Smooth muscle cell (in vitro differentiated cells): ENCODE measurements at regions not wholly inside any gene's neighbourhood (a gene's known extent, or its start where the extent isn't known, plus 50 kb on each side); places are given as distances from the start of the nearest gene placed in this dataset.

Experiments used
- DNase-seq: peaks from one replicate; lab custom pipeline; 2025; ENCODE audit not compliant: unreplicated experiment; lab: John Stamatoyannopoulos, UW
- H2AFZ ChIP-seq: fragments of 200-600 bp; sonication (generic); 2 replicates; pipeline ENCODE4 v1.6.0; 2016; ENCODE audit warnings: antibody characterized with exemption, low read depth, mild to moderate bottlenecking
- H3F3A ChIP-seq: fragments of 200-600 bp; sonication (generic); 2 replicates; pipeline ENCODE4 v1.6.0; 2017; ENCODE audit warnings: antibody characterized with exemption, low read depth
- H3K27ac ChIP-seq: fragments of 200-600 bp; sonication (generic); 2 replicates; pipeline ENCODE4 v1.5.1; 2016; ENCODE audit warnings: low read depth, mild to moderate bottlenecking
- H3K27me3 ChIP-seq: fragments of 200-600 bp; sonication (generic); 2 replicates; pipeline ENCODE4 v1.6.1; 2016; ENCODE audit warnings: low read depth, mild to moderate bottlenecking
- H3K36me3 ChIP-seq: fragments of 200-600 bp; sonication (generic); 2 replicates; pipeline ENCODE4 v1.5.1; 2016; ENCODE audit warnings: low read depth
- H3K4me1 ChIP-seq: fragments of 200-600 bp; sonication (generic); 2 replicates; pipeline ENCODE4 v1.5.1; 2016; ENCODE audit warnings: low read depth
- H3K4me2 ChIP-seq: fragments of 200-600 bp; sonication (generic); 2 replicates; pipeline ENCODE4 v1.6.0; 2016; ENCODE audit warnings: mild to moderate bottlenecking
- H3K4me3 ChIP-seq: fragments of 200-600 bp; sonication (generic); 2 replicates; pipeline ENCODE4 v1.5.1; 2016; ENCODE audit warnings: mild to moderate bottlenecking
- H3K79me2 ChIP-seq: fragments of 200-600 bp; sonication (generic); 2 replicates; pipeline ENCODE4 v1.6.0; 2016; ENCODE audit warnings: low read depth, mild to moderate bottlenecking
- H3K9ac ChIP-seq: fragments of 200-600 bp; sonication (generic); 2 replicates; pipeline ENCODE4 v1.6.0; 2016; ENCODE audit warnings: low read depth
- H3K9me3 ChIP-seq: fragments of 200-600 bp; sonication (generic); replicated peaks from 2 replicates; pipeline ENCODE4 v1.5.1; 2016; ENCODE audit warnings: low read depth
- H4K20me1 ChIP-seq: fragments of 200-600 bp; sonication (generic); 2 replicates; pipeline ENCODE4 v1.6.0; 2016; ENCODE audit warnings: low read depth
- CTCF ChIP-seq: fragments of 200-600 bp; sonication (generic); IDR thresholded peaks from 2 replicates; pipeline ENCODE4 v1.5.1; 2017; ENCODE audit warnings: borderline replicate concordance, mild to moderate bottlenecking, antibody characterized with exemption; ENCODE audit not compliant: insufficient read depth, poor library complexity, severe bottlenecking
- WGBS: methylation state at CpG from one replicate; pipeline ENCODE4 v1.1.7; 2016; ENCODE audit warnings: low lambda C conversion rate; 5-methylcytosine and 5-hydroxymethylcytosine counted together

- 73% methylated on average over 4 of the region's 4 CpGs for WGBS
- Histone ChIP-seq H3K4me3 (no peak overlapping the region), H4K20me1 (no peaks in the 10 kb centered on the region), H3K27me3 (no peaks in the 10 kb centered on the region), H3K4me2 (no peak overlapping the region), H2AFZ (no peak overlapping the region), H3K9ac (no peak overlapping the region), H3F3A (no peaks in the 10 kb centered on the region), H3K9me3 (no peaks in the 10 kb centered on the region), H3K79me2 (no peaks in the 10 kb centered on the region), H3K36me3 (no peaks in the 10 kb centered on the region), H3K4me1 (no peaks in the 10 kb centered on the region), H3K27ac (no peak overlapping the region)
- no peak for DNase-seq
- no peak for TF ChIP-seq CTCF
Observed at GRCh38 chr4:17418010-17418409, 93.9 kb downstream of the QDPR start.

GRCh38 chr4:17414392-17414791 lies 97.5 kb downstream of the QDPR start:
- no peak overlapping the region for H3K4me2 ChIP-seq
- H3K36me3 ChIP-seq = no peaks in the 10 kb centered on the region
- H2AFZ ChIP-seq = no peak overlapping the region
- H3K9me3 ChIP-seq = no peaks in the 10 kb centered on the region
- H3K27ac ChIP-seq = no peak overlapping the region
- H3K9ac ChIP-seq = no peak overlapping the region
- 96% methylated on average over 25 of the region's 34 CpGs for WGBS
- no peaks in the 10 kb centered on the region for H3F3A ChIP-seq
- H4K20me1 ChIP-seq = no peaks in the 10 kb centered on the region
- no peak overlapping the region for H3K4me3 ChIP-seq
- DNase-seq = no peak
- no peaks in the 10 kb centered on the region for H3K79me2 ChIP-seq
- H3K27me3 ChIP-seq = no peaks in the 10 kb centered on the region
- H3K4me1 ChIP-seq = no peaks in the 10 kb centered on the region
- no peak for TF ChIP-seq CTCF

- no peak overlapping the region for H3K4me2 ChIP-seq
- no peaks in the 10 kb centered on the region for H3K4me1 ChIP-seq
- no peak for TF ChIP-seq CTCF
- H3K36me3 ChIP-seq = no peaks in the 10 kb centered on the region
- no peaks in the 10 kb centered on the region for H4K20me1 ChIP-seq
- no peaks in the 10 kb centered on the region for H3K9me3 ChIP-seq
- H2AFZ ChIP-seq = no peak overlapping the region
- no peak overlapping the region for H3K27ac ChIP-seq
- H3F3A ChIP-seq = no peaks in the 10 kb centered on the region
- no peak for DNase-seq
- H3K4me3 ChIP-seq = no peak overlapping the region
- H3K27me3 ChIP-seq = no peaks in the 10 kb centered on the region
- H3K9ac ChIP-seq = no peak overlapping the region
- WGBS = 90% methylated on average over 4 of the region's 4 CpGs
- H3K79me2 ChIP-seq = no peaks in the 10 kb centered on the region
Observed at GRCh38 chr4:17400686-17401085, 111.2 kb downstream of the QDPR start.

GRCh38 chr4:17398805-17399204 lies 113.1 kb downstream of the QDPR start:
- WGBS = 90% methylated on average over 3 of the region's 3 CpGs
- no peaks in the 10 kb centered on the region for H3K79me2 ChIP-seq
- no peak overlapping the region for H3K27ac ChIP-seq

More at GRCh38 chr4:17398805-17399204, 113.1 kb downstream of the QDPR start:
- Histone ChIP-seq H3F3A (no peaks in the 10 kb centered on the region), H3K4me3 (no peak overlapping the region), H3K9me3 (no peaks in the 10 kb centered on the region), H3K4me2 (no peak overlapping the region), H3K36me3 (no peaks in the 10 kb centered on the region), H4K20me1 (no peaks in the 10 kb centered on the region), H3K27me3 (no peaks in the 10 kb centered on the region), H3K9ac (no peak overlapping the region), H2AFZ (no peak overlapping the region), H3K4me1 (no peaks in the 10 kb centered on the region)
- DNase-seq = no peak
- no peak for TF ChIP-seq CTCF
